ENCODE measurements at regions not wholly inside any gene's neighbourhood (a gene's known extent, or its start where the extent isn't known, plus 50 kb on each side); places are given as distances from the start of the nearest gene placed in this dataset.

DNA sequence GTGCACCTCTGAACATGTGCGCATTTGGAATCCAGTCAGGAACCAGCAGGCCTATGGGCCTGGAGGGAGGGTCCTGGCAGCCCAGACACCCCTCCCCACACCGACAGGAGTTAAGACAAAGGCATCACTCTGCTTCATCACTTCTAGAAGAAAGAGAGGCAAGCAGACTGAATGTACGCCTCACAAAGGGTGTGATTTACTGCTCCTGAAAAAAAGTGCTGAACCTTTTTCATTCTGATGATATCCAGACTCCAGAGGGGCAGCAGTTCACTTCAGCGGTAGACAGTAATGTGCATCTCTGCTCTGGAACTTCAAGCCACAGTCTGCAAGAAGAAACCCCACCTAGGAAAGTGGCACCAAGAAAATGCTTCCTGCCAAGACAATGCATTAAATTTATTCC lies 88.2 kb upstream of the TMEM72 start:
- Histone ChIP-seq H3K9me3 (ENCODE audit: control insufficient read depth in 4 of 4, insufficient read depth in 3 of 4, low read length in 3 of 4) (peaks cover 0 to 2% (median 0%) of the 10 kb centered on the region in 4 donors), H3K4me1 (ENCODE audit: control insufficient read depth in 5 of 5, insufficient read depth in 5 of 5, low read length in 5 of 5) (peaks cover 0 to 16% (median 3%) of the 10 kb centered on the region in 5 donors), H3K36me3 (ENCODE audit: control insufficient read depth in 4 of 4, insufficient read depth in 4 of 4, low read length in 4 of 4) (no peaks in the 10 kb centered on the region), H3K4me3 (no peak overlapping the region), H3K27me3 (ENCODE audit: control insufficient read depth in 3 of 3, insufficient read depth in 3 of 3, low read length in 2 of 3) (no peaks in the 10 kb centered on the region), H3K9ac (ENCODE audit: insufficient read depth in 1 of 2, low read length in 2 of 2) (no peak overlapping the region), H3K27ac (ENCODE audit: low read depth in 1 of 2, low read length in 1 of 2) (no peak overlapping the region)
- TF ChIP-seq, protein P1, sequence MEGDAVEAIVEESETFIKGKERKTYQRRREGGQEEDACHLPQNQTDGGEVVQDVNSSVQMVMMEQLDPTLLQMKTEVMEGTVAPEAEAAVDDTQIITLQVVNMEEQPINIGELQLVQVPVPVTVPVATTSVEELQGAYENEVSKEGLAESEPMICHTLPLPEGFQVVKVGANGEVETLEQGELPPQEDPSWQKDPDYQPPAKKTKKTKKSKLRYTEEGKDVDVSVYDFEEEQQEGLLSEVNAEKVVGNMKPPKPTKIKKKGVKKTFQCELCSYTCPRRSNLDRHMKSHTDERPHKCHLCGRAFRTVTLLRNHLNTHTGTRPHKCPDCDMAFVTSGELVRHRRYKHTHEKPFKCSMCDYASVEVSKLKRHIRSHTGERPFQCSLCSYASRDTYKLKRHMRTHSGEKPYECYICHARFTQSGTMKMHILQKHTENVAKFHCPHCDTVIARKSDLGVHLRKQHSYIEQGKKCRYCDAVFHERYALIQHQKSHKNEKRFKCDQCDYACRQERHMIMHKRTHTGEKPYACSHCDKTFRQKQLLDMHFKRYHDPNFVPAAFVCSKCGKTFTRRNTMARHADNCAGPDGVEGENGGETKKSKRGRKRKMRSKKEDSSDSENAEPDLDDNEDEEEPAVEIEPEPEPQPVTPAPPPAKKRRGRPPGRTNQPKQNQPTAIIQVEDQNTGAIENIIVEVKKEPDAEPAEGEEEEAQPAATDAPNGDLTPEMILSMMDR (IDR thresholded peaks at IDR 0.05; ENCODE audit: control extremely low read depth, extremely low read depth) = no peak
- WGBS, 2 donors = 94 to 97% methylated on average over 4 of the region's 4 CpGs
- DNase-seq = no peak
- ATAC-seq (ENCODE audit: insufficient read depth, low FRiP score) = no peak

DNA sequence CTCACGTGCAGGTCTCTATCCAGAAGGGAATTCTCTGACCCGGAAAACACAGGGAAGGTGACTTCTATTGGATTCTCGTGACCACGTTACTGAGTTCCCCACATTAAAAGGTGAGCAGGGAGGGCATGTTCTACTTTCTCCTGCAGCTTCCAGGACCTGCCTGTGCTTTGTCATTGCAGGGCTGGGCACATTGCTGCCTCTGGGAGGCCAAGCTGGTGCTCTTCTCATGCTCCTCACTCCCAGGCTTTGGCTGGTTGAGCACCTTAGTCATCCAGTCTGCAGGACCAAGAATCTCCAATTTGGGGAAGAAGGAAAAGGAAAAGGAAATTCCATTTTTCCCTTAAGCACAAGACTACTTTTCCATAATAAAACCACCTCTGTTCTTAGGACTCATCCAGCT lies 86.5 kb upstream of the TMEM72 start:
- DNase-seq (no peak), ATAC-seq (ENCODE audit: insufficient read depth, low FRiP score) (no peak)
- Histone ChIP-seq H3K27ac (ENCODE audit: low read depth in 1 of 2, low read length in 1 of 2) (no peak overlapping the region), H3K4me3 (no peak overlapping the region), H3K36me3 (ENCODE audit: control insufficient read depth in 4 of 4, insufficient read depth in 4 of 4, low read length in 4 of 4) (no peaks in the 10 kb centered on the region), H3K9me3 (ENCODE audit: control insufficient read depth in 4 of 4, insufficient read depth in 3 of 4, low read length in 3 of 4) (peaks cover 0 to 1% (median 0%) of the 10 kb centered on the region in 4 donors), H3K27me3 (ENCODE audit: control insufficient read depth in 3 of 3, insufficient read depth in 3 of 3, low read length in 2 of 3) (no peaks in the 10 kb centered on the region), H3K9ac (ENCODE audit: insufficient read depth in 1 of 2, low read length in 2 of 2) (no peak overlapping the region), H3K4me1 (ENCODE audit: control insufficient read depth in 5 of 5, insufficient read depth in 5 of 5, low read length in 5 of 5) (peaks cover 0 to 11% (median 3%) of the 10 kb centered on the region in 5 donors)
- TF ChIP-seq, protein P1 (IDR thresholded peaks at IDR 0.05; ENCODE audit: control extremely low read depth, extremely low read depth) = no peak
- WGBS, 2 donors = 87 to 89% methylated on average over 4 of the region's 4 CpGs

DNA sequence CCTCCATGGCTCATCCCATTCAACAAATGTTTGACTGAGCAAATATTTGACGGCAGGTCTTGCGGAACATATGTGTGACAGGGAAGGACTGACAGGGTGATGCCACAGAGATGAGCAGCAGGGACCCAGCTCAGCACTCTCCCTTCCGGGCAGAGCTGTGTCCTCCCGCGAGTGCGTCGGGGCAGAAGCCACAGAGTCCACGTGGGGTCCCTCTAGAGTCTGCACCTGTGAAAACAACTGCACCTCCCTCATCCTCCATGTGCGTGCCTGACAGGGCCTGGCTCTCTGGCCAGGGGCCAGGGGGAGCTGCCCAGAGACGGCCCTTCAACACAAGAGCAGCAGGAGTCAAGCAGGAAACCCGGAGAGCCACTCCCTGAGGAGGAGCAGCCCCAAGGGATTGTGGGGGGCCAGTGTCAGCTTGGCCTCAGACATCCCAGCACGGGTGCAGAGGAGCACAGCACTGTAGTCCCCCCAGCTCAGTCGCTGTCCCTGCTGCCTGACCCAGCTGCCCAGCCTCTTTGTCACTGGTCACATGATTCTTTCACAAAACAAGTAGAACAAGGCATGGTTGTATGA lies 83.6 kb upstream of the TMEM72 start:
- DNase-seq = no peak
- TF ChIP-seq, protein P1 (IDR thresholded peaks at IDR 0.05; ENCODE audit: control extremely low read depth, extremely low read depth) = no peak
- H3K27ac ChIP-seq (ENCODE audit: low read depth in 1 of 2, low read length in 1 of 2) = no peak overlapping the region
- H3K27me3 ChIP-seq (ENCODE audit: control insufficient read depth in 3 of 3, insufficient read depth in 3 of 3, low read length in 2 of 3) = no peaks in the 10 kb centered on the region
- H3K4me1 ChIP-seq (ENCODE audit: control insufficient read depth in 5 of 5, insufficient read depth in 5 of 5, low read length in 5 of 5) = peaks cover 0 to 11% (median 3%) of the 10 kb centered on the region in 5 donors
- H3K9me3 ChIP-seq (ENCODE audit: control insufficient read depth in 4 of 4, insufficient read depth in 3 of 4, low read length in 3 of 4) = no peaks in the 10 kb centered on the region
- H3K9ac ChIP-seq (ENCODE audit: insufficient read depth in 1 of 2, low read length in 2 of 2) = no peak overlapping the region
- H3K4me3 ChIP-seq = no peak overlapping the region
- ATAC-seq (ENCODE audit: insufficient read depth, low FRiP score) = peak; percentile 29
- no peaks in the 10 kb centered on the region for H3K36me3 ChIP-seq (ENCODE audit: control insufficient read depth in 4 of 4, insufficient read depth in 4 of 4, low read length in 4 of 4)
- 62 to 75% methylated on average over 13 of the region's 13 CpGs for WGBS, 2 donors
